Tibial artery (tissue), 4 donors: ENCODE measurements at regions not wholly inside any gene's neighbourhood (a gene's known extent, or its start where the extent isn't known, plus 50 kb on each side); places are given as distances from the start of the nearest gene placed in this dataset.

Source experiments
- DNase-seq, 2 donors: peaks; one replicate each; pipeline ENCODE4 v3.0.0-alpha.2; 2019
- H3K27ac ChIP-seq, 2 donors: fragments of 200-600 bp; sonication (generic) in 1 of 2; 1 replicate in 1 of 2; 2 replicates in 1 of 2; pipeline ENCODE4 v1.5.1; 2018 to 2019; ENCODE audit warnings: mild to moderate bottlenecking in 1 of 2
- H3K27me3 ChIP-seq, 2 donors: fragments of 200-600 bp; sonication (generic) in 1 of 2; one replicate each; pipeline versions ENCODE4 v1.5.1 to v1.6.0; 2016 to 2019
- H3K36me3 ChIP-seq, 3 donors: fragments of 200-600 bp; sonication (generic) in 2 of 3; one replicate each; pipeline ENCODE4 v1.5.1; 2016 to 2019; ENCODE audit warnings: mild to moderate bottlenecking in 2 of 3
- H3K4me1 ChIP-seq, 4 donors: fragments of 200-600 bp; sonication (generic) in 2 of 4; 1 replicate in 3 of 4; 2 replicates in 1 of 4; pipeline ENCODE4 v1.5.1; 2016 to 2019
- H3K4me3 ChIP-seq, 2 donors: fragments of 200-600 bp; sonication (generic) in 1 of 2; 1 replicate in 1 of 2; 2 replicates in 1 of 2; pipeline ENCODE4 v1.5.1; 2018 to 2019; ENCODE audit warnings: mild to moderate bottlenecking in 2 of 2
- H3K9me3 ChIP-seq, 3 donors: fragments of 200-600 bp; sonication (generic) in 1 of 3; one replicate each; pipeline ENCODE4 v1.5.1; 2016 to 2019
- intact Hi-C: fragments of 100-400 bp; cut with DNase I; formaldehyde crosslinking; loops from one replicate; pipeline ENCODE4 v1.15.0; 2023; ENCODE audit warnings: low total_unique reads
- TF ChIP-seq, protein P1 (sequence below), 2 experiments: fragments of 200-600 bp in 1 of 2; fragments of 450-650 bp in 1 of 2; IDR thresholded peaks; one replicate each; pipeline ENCODE4 v1.5.1; 2017 to 2019; ENCODE audit warnings: antibody characterized with exemption in 2 of 2, mild to moderate bottlenecking in 1 of 2, moderate library complexity in 1 of 2

DNA sequence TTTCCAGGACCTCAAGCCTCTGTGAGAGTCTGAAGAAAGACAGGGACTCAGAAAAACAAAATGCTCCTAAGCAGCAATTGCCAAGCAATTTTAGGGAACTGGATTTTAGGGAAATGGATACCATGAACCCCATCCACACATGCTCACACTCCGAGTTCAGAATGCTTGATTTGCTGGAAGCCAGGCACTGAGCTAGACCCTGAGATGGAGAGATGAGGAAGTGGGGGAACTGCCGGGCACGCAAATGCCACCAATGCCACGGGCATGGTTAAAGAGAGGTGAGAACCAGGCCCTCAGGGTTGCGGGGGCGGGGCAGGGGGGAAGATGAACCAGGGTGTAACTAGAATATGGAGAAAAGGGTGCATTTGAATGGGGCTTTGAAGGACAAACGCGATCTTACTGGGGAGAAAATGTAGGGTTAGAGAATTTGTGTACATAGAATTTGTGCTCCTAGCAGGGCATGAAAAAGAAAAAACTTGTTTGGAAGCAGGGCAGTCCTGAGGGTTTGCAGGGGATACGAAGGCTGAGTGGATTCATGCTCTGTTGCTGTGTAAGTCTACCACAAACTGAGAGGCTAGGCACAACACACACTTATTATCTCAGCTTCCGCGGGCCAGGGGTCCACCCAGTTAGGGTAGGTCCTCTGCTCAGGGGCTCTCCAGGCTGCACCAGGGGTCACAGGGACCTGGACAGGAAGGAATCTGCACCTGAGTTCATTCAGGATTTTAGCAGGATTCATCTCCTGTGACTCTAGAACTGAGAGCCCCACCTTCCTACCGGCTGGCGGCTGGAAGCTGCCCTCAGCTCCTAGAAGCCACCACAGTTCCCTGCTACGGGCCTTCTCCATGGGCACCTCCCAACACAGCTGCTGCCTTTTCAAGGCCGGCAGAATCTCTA is 108.0 kb downstream of the SNX5 start:
- Histone ChIP-seq H3K9me3 (no peaks in the 10 kb centered on the region), H3K27ac (no peak overlapping the region), H3K4me1 (peaks cover 0 to 16% (median 10%) of the 10 kb centered on the region in 4 donors), H3K4me3 (no peak overlapping the region), H3K36me3 (no peaks in the 10 kb centered on the region), H3K27me3 (no peaks in the 10 kb centered on the region)
- intact Hi-C loops = no loop called here
- TF ChIP-seq, protein P1, sequence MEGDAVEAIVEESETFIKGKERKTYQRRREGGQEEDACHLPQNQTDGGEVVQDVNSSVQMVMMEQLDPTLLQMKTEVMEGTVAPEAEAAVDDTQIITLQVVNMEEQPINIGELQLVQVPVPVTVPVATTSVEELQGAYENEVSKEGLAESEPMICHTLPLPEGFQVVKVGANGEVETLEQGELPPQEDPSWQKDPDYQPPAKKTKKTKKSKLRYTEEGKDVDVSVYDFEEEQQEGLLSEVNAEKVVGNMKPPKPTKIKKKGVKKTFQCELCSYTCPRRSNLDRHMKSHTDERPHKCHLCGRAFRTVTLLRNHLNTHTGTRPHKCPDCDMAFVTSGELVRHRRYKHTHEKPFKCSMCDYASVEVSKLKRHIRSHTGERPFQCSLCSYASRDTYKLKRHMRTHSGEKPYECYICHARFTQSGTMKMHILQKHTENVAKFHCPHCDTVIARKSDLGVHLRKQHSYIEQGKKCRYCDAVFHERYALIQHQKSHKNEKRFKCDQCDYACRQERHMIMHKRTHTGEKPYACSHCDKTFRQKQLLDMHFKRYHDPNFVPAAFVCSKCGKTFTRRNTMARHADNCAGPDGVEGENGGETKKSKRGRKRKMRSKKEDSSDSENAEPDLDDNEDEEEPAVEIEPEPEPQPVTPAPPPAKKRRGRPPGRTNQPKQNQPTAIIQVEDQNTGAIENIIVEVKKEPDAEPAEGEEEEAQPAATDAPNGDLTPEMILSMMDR (IDR thresholded peaks at IDR 0.05) = no peak
- no peak for DNase-seq

DNA sequence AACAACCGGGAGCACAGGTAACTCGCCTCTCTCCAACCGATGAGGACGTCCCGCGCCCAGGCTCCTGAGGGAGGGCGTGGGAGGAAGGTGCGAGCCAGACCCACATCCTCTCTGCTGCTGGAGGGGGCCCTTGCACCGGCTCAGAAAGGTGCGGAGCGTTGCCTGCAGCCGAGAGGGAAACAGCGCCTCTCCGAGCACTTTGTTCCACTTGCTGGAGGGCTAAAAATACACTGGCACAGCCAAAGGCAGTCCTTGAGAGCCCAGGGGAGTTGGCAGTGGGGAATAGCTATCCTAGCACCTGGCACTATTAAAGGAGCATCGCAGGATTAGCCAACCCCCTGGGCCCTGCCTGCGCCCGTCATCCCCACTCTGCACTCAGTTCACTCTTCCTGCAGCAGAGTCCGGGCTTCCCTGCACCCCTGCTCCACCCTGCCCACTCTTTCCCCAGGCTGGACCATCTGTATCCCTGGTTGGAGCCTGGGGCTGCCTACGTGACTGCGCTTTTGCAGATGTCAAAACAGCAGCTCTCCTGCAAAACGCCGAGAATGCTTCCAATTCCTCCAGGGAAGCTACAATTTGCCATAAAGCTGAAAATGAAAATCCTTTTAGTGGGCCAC is 108.9 kb downstream of the SNX5 start:
- H3K36me3 ChIP-seq = no peaks in the 10 kb centered on the region
- TF ChIP-seq, protein P1 (IDR thresholded peaks at IDR 0.05) = no peak
- intact Hi-C loops = no loop called here
- no peaks in the 10 kb centered on the region for H3K9me3 ChIP-seq
- H3K27me3 ChIP-seq = no peaks in the 10 kb centered on the region
- H3K4me3 ChIP-seq = no peak overlapping the region
- peaks cover 0 to 16% (median 10%) of the 10 kb centered on the region in 4 donors for H3K4me1 ChIP-seq
- no peak overlapping the region for H3K27ac ChIP-seq
- DNase-seq = no peak

DNA sequence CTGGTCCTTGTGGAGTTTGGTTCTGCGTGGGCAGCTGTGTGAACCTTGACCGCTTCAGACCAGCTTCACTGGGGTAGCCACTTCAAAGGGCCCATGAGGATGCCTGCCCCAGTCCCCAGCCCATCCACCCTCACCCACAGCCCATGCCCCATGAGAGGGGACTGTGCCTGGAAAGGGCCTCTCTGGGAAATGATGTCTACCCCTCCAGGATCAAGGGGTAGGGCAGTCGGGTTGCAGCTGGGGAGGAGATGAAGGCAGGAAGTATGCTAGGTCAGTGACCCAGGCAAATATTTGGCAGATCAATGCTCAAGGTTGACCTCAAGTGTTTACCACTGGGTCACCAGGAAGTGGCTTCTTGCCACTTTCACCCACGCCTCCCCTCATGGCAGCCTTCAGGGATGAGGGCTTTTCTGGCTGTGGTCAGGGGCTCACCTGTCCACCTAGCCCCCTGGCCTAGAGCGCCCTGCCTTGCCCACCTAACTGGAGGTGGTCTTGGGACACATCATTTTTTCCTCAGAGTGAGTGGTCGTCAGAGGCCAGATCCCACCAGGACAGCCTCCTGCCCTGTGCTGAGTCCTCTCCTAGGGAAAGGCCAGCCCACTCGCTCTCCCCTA is 109.5 kb downstream of the SNX5 start:
- H3K4me1 ChIP-seq = peaks cover 0 to 15% (median 8%) of the 10 kb centered on the region in 4 donors
- TF ChIP-seq, protein P1 (IDR thresholded peaks at IDR 0.05) = no peak
- DNase-seq = no peak
- no peaks in the 10 kb centered on the region for H3K27me3 ChIP-seq
- intact Hi-C loops = no loop called here
- no peak overlapping the region for H3K4me3 ChIP-seq
- H3K27ac ChIP-seq = no peak overlapping the region
- H3K36me3 ChIP-seq = no peaks in the 10 kb centered on the region
- no peaks in the 10 kb centered on the region for H3K9me3 ChIP-seq

DNA sequence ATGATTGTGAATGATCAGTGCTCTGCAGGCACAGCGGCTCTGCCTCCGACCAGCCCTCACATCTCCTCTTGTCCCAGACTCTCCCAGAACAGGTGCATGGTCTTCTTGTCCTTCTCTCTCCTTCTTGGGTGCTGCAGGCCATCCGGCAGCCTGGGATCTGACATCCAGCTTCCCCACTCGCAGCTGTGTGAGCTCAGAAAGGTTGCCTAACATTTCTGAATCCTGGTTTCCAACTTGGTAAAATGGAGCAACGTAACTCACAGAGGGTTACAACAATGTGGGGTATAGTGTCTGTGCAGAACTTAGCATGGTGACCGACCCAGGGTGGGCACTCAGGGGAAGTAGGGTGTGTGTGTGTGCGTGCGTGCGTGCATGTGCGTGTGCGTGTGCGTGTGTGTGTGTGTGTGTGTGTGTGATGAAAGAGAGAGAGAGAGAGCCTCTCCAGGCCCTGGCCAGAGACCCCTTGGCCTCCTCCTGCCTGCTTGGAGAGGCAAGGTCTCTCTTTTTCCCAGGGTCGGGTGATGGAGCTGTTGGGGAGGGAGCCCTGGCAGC is 110.1 kb downstream of the SNX5 start:
- Histone ChIP-seq H3K9me3 (no peaks in the 10 kb centered on the region), H3K27ac (no peak overlapping the region), H3K36me3 (no peaks in the 10 kb centered on the region), H3K27me3 (no peaks in the 10 kb centered on the region), H3K4me1 (peaks cover 0 to 10% (median 6%) of the 10 kb centered on the region in 4 donors), H3K4me3 (no peak overlapping the region)
- DNase-seq = no peak
- TF ChIP-seq, protein P1 (IDR thresholded peaks at IDR 0.05) = no peak
- intact Hi-C loops = no loop called here

DNA sequence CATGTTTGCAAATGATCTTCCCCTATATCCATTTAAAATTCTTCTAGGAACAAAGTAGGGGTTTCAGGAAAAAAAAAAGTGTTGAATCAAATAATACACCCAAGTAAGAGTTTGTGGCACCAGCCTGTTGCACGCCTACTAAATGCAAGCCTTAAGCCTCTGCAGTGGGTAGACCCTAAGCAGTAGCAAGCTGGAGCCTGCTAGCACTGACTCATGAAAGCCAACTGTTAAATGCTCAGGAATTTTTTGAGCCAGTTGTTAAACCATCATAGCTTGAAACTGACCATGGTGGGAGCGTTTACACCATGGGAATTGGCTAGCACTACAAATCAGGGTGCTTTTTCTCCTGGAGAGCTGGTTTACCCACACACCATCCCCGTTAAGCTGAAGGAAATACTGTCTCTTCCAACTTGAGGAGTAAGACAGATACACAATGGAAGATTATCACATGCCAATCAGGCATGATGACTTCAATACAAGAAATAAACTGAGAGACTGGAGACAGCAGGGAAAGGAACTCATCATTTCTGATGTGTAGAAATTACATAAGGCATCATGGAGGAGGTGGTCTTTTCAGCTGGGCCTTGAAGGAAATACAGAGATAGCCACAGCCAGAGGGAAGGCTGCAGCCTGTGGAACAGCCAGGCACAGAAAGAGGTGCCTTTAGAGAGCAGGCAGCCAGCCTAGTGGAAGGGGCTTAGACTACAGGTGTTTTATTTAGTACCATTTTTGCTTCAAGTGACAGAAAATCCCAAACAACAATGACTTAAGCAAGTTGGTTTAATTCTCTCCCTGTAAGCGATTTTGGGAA is 110.8 kb downstream of the SNX5 start:
- TF ChIP-seq, protein P1 (IDR thresholded peaks at IDR 0.05) = no peak
- no peaks in the 10 kb centered on the region for H3K9me3 ChIP-seq
- H3K27me3 ChIP-seq = no peaks in the 10 kb centered on the region
- H3K36me3 ChIP-seq = no peaks in the 10 kb centered on the region
- intact Hi-C loops = no loop called here
- no peak for DNase-seq
- H3K4me1 ChIP-seq = peaks cover 0 to 10% (median 6%) of the 10 kb centered on the region in 4 donors
- no peak overlapping the region for H3K27ac ChIP-seq
- no peak overlapping the region for H3K4me3 ChIP-seq
